ENCODE measurements at regions not wholly inside any gene's neighbourhood (a gene's known extent, or its start where the extent isn't known, plus 50 kb on each side); places are given as distances from the start of the nearest gene placed in this dataset.

DNA sequence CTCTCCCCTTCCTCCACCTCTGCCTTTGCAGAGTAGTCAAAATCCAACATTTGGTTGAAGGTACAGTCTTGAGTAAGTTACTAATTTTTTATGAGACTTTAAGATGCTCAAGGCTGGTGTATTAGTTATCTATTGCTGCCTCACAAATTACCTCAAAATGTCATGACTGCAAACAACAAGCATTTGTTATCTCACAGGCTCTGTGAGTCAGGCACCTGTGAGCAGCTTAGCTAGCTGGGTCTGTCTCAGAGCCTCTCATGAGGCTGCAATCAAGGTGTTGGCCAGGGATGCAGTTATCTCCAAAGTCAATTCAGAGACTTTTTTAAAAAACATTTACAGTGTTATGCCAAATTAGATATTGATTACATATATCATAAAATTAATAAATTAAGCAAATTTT lies 371.3 kb upstream of the RGMB start:
- no peaks in the 10 kb centered on the region for H3K27me3 ChIP-seq (ENCODE audit: control insufficient read depth, insufficient read depth, low read length)
- H3K36me3 ChIP-seq (ENCODE audit: control insufficient read depth, insufficient read depth, low read length) = no peaks in the 10 kb centered on the region
- no peak overlapping the region for H2AK5ac ChIP-seq (ENCODE audit: low read depth, low read length)
- no peak overlapping the region for H2BK120ac ChIP-seq (ENCODE audit: low read depth, low read length)
- no peak for TF ChIP-seq ELK1 (IDR thresholded peaks at IDR 0.05; ENCODE audit: borderline replicate concordance, low read depth, low read length)
- TF ChIP-seq CHD1 (IDR thresholded peaks at IDR 0.05; ENCODE audit: low read depth, low read length) = no peak
- TF ChIP-seq POLR2A (IDR thresholded peaks at IDR 0.05; ENCODE audit: low read depth, low read length) = no peak
- no peak for TF ChIP-seq NFE2L2 (IDR thresholded peaks at IDR 0.05; ENCODE audit: low read depth, low read length)
- TF ChIP-seq RAD21 (IDR thresholded peaks at IDR 0.05; ENCODE audit: low read length) = no peak
- no peak for TF ChIP-seq MAZ (IDR thresholded peaks at IDR 0.05; ENCODE audit: borderline replicate concordance, low read depth, low read length)
- no peak for TF ChIP-seq BHLHE40 (IDR thresholded peaks at IDR 0.05; ENCODE audit: low read depth, low read length)
- TF ChIP-seq RCOR1 (IDR thresholded peaks at IDR 0.05; ENCODE audit: insufficient replicate concordance, low read length) = no peak
- H4K20me1 ChIP-seq (ENCODE audit: insufficient read depth, low read length) = no peaks in the 10 kb centered on the region
- no peak overlapping the region for H3K27ac ChIP-seq (ENCODE audit: insufficient read depth, low read length)
- no peak for DNase-seq
- H3K14ac ChIP-seq (replicated peaks; ENCODE audit: low read depth, low read length) = no peak overlapping the region
- CTCF ChIA-PET = interaction anchor here (0.7 to 1.1 kb wide), 3 partner anchors 12 to 366 kb away, joined by 3 to 4 read pairs (median 3); no protein-coding TSS in a partner anchor
- no peak overlapping the region for H2AFZ ChIP-seq (replicated peaks; ENCODE audit: low read length, poor library complexity)
- H4K91ac ChIP-seq (ENCODE audit: insufficient read depth, low read depth, low read length) = no peak overlapping the region
- H2BK20ac ChIP-seq (ENCODE audit: low read depth, low read length) = no peak overlapping the region
- no peak overlapping the region for H3K9ac ChIP-seq (ENCODE audit: low read depth, low read length)
- no peak overlapping the region for H3K4me2 ChIP-seq (ENCODE audit: low read depth, low read length)
- POLR2A ChIA-PET (ENCODE audit: unreplicated experiment) = no interaction called here
- no peak overlapping the region for H2BK15ac ChIP-seq (ENCODE audit: low read depth, low read length)
- no peak overlapping the region for H3K23ac ChIP-seq (ENCODE audit: low read depth, low read length)
- no peak overlapping the region for H2BK5ac ChIP-seq (ENCODE audit: low read depth, low read length, poor library complexity, severe bottlenecking)
- no peaks in the 10 kb centered on the region for H3K9me1 ChIP-seq (ENCODE audit: insufficient read depth, low read length)
- H3K56ac ChIP-seq (ENCODE audit: extremely low read depth, insufficient read depth, low read length) = no peak overlapping the region
- H2AK9ac ChIP-seq (replicated peaks; ENCODE audit: low read depth, low read length, poor library complexity) = no peak overlapping the region
- intact Hi-C loops (cut with micrococcal nuclease) (no loop called here), dilution Hi-C loops (cut with HindIII; ENCODE audit: low sequenced_read_pairs, unreplicated experiment) (no loop called here), in situ Hi-C loops (cut with MboI; ENCODE audit: low sequenced_read_pairs) (no loop called here)
- no peak overlapping the region for H3K4ac ChIP-seq (ENCODE audit: low read depth, low read length)
- H3K18ac ChIP-seq (ENCODE audit: low read depth, low read length) = no peak overlapping the region
- no peaks in the 10 kb centered on the region for H3K79me1 ChIP-seq (ENCODE audit: low read depth in 1 of 2, low read length in 2 of 2)
- ATAC-seq (ENCODE audit: low read depth) = no peak
- H4K8ac ChIP-seq (ENCODE audit: low read depth in 2 of 2, low read length in 2 of 2) = no peak overlapping the region
- H4K5ac ChIP-seq (ENCODE audit: low read depth, low read length) = no peak overlapping the region
- peaks cover 4% of the 10 kb centered on the region for H3K4me1 ChIP-seq (ENCODE audit: control insufficient read depth, insufficient read depth, low read length)
- no TSS peak for BruUV-seq (replicated peaks)
- no peaks in the 10 kb centered on the region for H3K9me3 ChIP-seq (ENCODE audit: control insufficient read depth, insufficient read depth, low read length)
- H3K4me3 ChIP-seq (ENCODE audit: insufficient read depth, low read depth, low read length) = no peak overlapping the region
